ENCODE measurements at regions not wholly inside any gene's neighbourhood (a gene's known extent, or its start where the extent isn't known, plus 50 kb on each side); places are given as distances from the start of the nearest gene placed in this dataset.
"Not testable (repeated sequence)": the region's sequence is repeated elsewhere in the genome, so short reads cannot be mapped to it uniquely, and the experiment has no call there.

GRCh38 chr20:12110274-12110673 is 192.6 kb downstream of the BTBD3 start:
- peaks cover 12% of the 10 kb centered on the region; the same call in 1 of the 2 replicates for H3K9me3 ChIP-seq
- no peak overlapping the region for H3K9ac ChIP-seq
- no peaks in the 10 kb centered on the region for H3K36me3 ChIP-seq
- no peak for TF ChIP-seq Cebpa-rat (IDR thresholded peaks at IDR 0.05)
- peaks cover 17% of the 10 kb centered on the region for H3K4me1 ChIP-seq
- H3K4me2 ChIP-seq = no peak overlapping the region
- no peaks in the 10 kb centered on the region for H4K20me1 ChIP-seq
- H3K27ac ChIP-seq = no peak overlapping the region
- no peaks in the 10 kb centered on the region for H3K27me3 ChIP-seq
- H3K4me3 ChIP-seq = no peak overlapping the region

GRCh38 chr20:12110711-12111110 is 193.0 kb downstream of the BTBD3 start:
- TF ChIP-seq Cebpa-rat (IDR thresholded peaks at IDR 0.05) = no peak

GRCh38 chr20:12111431-12112088 is 193.9 kb downstream of the BTBD3 start:
- Histone ChIP-seq H4K20me1 (no peaks in the 10 kb centered on the region), H3K4me1 (peaks cover 17% of the 10 kb centered on the region), H3K27me3 (no peaks in the 10 kb centered on the region), H3K4me2 (no peak overlapping the region), H3K9ac (no peak overlapping the region), H3K4me3 (no peak overlapping the region), H3K27ac (no peak overlapping the region), H3K9me3 (peaks cover 12% of the 10 kb centered on the region; the same call in 1 of the 2 replicates), H3K36me3 (no peaks in the 10 kb centered on the region)
- TF ChIP-seq Cebpa-rat (IDR thresholded peaks at IDR 0.05) = no peak

More at GRCh38 chr20:12110711-12111110, 193.0 kb downstream of the BTBD3 start:
- H3K27me3 ChIP-seq = no peaks in the 10 kb centered on the region
- H4K20me1 ChIP-seq = no peaks in the 10 kb centered on the region
- H3K9ac ChIP-seq = no peak overlapping the region
- no peak overlapping the region for H3K4me3 ChIP-seq
- peaks cover 12% of the 10 kb centered on the region; the same call in 1 of the 2 replicates for H3K9me3 ChIP-seq
- no peak overlapping the region for H3K27ac ChIP-seq
- H3K4me2 ChIP-seq = no peak overlapping the region
- peaks cover 17% of the 10 kb centered on the region for H3K4me1 ChIP-seq
- no peaks in the 10 kb centered on the region for H3K36me3 ChIP-seq

GRCh38 chr20:12112089-12112474 is 194.4 kb downstream of the BTBD3 start:
- H3K9me3 ChIP-seq = peaks cover 11% of the 10 kb centered on the region; the same call in 1 of the 2 replicates

GRCh38 chr20:12112665-12113064 is 195.0 kb downstream of the BTBD3 start:
- no peak for TF ChIP-seq Cebpa-rat (IDR thresholded peaks at IDR 0.05)
- Histone ChIP-seq H3K4me2 (no peak overlapping the region), H4K20me1 (no peaks in the 10 kb centered on the region), H3K27me3 (no peaks in the 10 kb centered on the region), H3K27ac (no peak overlapping the region), H3K9ac (no peak overlapping the region), H3K4me3 (no peak overlapping the region), H3K36me3 (no peaks in the 10 kb centered on the region), H3K4me1 (peaks cover 17% of the 10 kb centered on the region), H3K9me3 (0 out of 2 replicates have a peak, but pooled peaks cover 7% of the 10 kb centered on the region)

More at GRCh38 chr20:12112089-12112474, 194.4 kb downstream of the BTBD3 start:
- Histone ChIP-seq H3K27ac (no peak overlapping the region), H3K4me1 (peaks cover 17% of the 10 kb centered on the region), H3K4me2 (no peak overlapping the region), H3K36me3 (no peaks in the 10 kb centered on the region), H3K4me3 (no peak overlapping the region), H3K27me3 (no peaks in the 10 kb centered on the region), H3K9ac (no peak overlapping the region), H4K20me1 (no peaks in the 10 kb centered on the region)
- no peak for TF ChIP-seq Cebpa-rat (IDR thresholded peaks at IDR 0.05)

GRCh38 chr20:12113075-12113467 is 195.4 kb downstream of the BTBD3 start:
- Histone ChIP-seq H3K4me2 (0 out of 2 replicates have a peak overlapping the region, but pooled peaks have one; percentile 23), H3K36me3 (no peaks in the 10 kb centered on the region), H3K9me3 (0 out of 2 replicates have a peak, but pooled peaks cover 6% of the 10 kb centered on the region), H3K9ac (no peak overlapping the region), H3K27ac (no peak overlapping the region), H3K27me3 (no peaks in the 10 kb centered on the region), H4K20me1 (no peaks in the 10 kb centered on the region), H3K4me1 (peaks cover 17% of the 10 kb centered on the region), H3K4me3 (no peak overlapping the region)
- TF ChIP-seq Cebpa-rat (IDR thresholded peaks at IDR 0.05) = no peak

GRCh38 chr20:12113468-12114371 is 196.0 kb downstream of the BTBD3 start:
- no peak for TF ChIP-seq Cebpa-rat (IDR thresholded peaks at IDR 0.05)
- Histone ChIP-seq H3K4me3 (no peak overlapping the region), H3K27ac (no peak overlapping the region), H3K4me2 (peak overlapping the region; percentile 23; the same call in 1 of the 2 replicates), H3K36me3 (no peaks in the 10 kb centered on the region), H4K20me1 (no peaks in the 10 kb centered on the region), H3K4me1 (peaks cover 17% of the 10 kb centered on the region), H3K9ac (no peak overlapping the region), H3K27me3 (no peaks in the 10 kb centered on the region), H3K9me3 (no peaks in the 10 kb centered on the region)

- H3K4me2 ChIP-seq, H3K4me3 ChIP-seq, H3K9ac ChIP-seq, H3K27me3 ChIP-seq, H3K4me1 ChIP-seq, H3K9me3 ChIP-seq, H3K36me3 ChIP-seq, H4K20me1 ChIP-seq, H3K27ac ChIP-seq: not testable (repeated sequence)
These were observed 211.4 kb downstream of the BTBD3 start for GRCh38 chr20:12129114-12129513.

GRCh38 chr20:12129532-12129931 is 211.8 kb downstream of the BTBD3 start:
- H3K36me3 ChIP-seq, H3K9ac ChIP-seq, H3K9me3 ChIP-seq, H4K20me1 ChIP-seq, H3K27ac ChIP-seq, H3K4me3 ChIP-seq, H3K4me2 ChIP-seq, H3K27me3 ChIP-seq, H3K4me1 ChIP-seq: not testable (repeated sequence)

GRCh38 chr20:12130781-12131180 is 213.1 kb downstream of the BTBD3 start:
- TF ChIP-seq Cebpa-rat (IDR thresholded peaks at IDR 0.05) = no peak
- Histone ChIP-seq H3K27me3 (no peaks in the 10 kb centered on the region), H4K20me1 (no peaks in the 10 kb centered on the region), H3K4me3 (no peak overlapping the region), H3K27ac (no peak overlapping the region), H3K9me3 (no peaks in the 10 kb centered on the region), H3K9ac (no peak overlapping the region), H3K36me3 (no peaks in the 10 kb centered on the region), H3K4me1 (no peaks in the 10 kb centered on the region), H3K4me2 (no peak overlapping the region)

Data from BLaER1 (cell line).